ENCODE measurements at regions not wholly inside any gene's neighbourhood (a gene's known extent, or its start where the extent isn't known, plus 50 kb on each side); places are given as distances from the start of the nearest gene placed in this dataset.

DNA sequence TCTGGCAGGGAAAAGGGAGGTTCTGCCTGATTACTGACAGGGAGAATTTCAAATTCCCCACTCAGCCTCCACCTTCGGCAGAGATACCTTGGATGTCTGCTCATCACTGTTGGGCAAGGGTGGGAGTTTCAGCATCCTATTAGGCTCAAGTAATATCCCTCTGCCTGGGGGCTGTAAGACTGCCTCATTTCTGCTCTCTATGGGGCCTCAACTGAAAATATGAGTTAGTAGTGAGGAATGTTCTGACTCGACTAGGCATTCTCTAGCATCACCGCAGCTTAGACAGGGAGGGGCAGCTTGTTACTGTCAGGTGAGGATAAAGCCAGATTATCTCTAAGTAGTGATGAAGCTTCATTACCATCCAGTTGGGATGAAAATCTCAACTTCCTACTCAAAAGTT lies 87.7 kb upstream of the LRP1B start:
- TF ChIP-seq, protein P1, sequence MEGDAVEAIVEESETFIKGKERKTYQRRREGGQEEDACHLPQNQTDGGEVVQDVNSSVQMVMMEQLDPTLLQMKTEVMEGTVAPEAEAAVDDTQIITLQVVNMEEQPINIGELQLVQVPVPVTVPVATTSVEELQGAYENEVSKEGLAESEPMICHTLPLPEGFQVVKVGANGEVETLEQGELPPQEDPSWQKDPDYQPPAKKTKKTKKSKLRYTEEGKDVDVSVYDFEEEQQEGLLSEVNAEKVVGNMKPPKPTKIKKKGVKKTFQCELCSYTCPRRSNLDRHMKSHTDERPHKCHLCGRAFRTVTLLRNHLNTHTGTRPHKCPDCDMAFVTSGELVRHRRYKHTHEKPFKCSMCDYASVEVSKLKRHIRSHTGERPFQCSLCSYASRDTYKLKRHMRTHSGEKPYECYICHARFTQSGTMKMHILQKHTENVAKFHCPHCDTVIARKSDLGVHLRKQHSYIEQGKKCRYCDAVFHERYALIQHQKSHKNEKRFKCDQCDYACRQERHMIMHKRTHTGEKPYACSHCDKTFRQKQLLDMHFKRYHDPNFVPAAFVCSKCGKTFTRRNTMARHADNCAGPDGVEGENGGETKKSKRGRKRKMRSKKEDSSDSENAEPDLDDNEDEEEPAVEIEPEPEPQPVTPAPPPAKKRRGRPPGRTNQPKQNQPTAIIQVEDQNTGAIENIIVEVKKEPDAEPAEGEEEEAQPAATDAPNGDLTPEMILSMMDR (IDR thresholded peaks at IDR 0.05) = no peak
- no peak for TF ChIP-seq EZH2 (IDR thresholded peaks at IDR 0.05; ENCODE audit: borderline replicate concordance, insufficient read depth, low read depth, low read length, poor library complexity, severe bottlenecking)

All from B cell (primary cell).